ENCODE measurements at regions not wholly inside any gene's neighbourhood (a gene's known extent, or its start where the extent isn't known, plus 50 kb on each side); places are given as distances from the start of the nearest gene placed in this dataset.

DNA sequence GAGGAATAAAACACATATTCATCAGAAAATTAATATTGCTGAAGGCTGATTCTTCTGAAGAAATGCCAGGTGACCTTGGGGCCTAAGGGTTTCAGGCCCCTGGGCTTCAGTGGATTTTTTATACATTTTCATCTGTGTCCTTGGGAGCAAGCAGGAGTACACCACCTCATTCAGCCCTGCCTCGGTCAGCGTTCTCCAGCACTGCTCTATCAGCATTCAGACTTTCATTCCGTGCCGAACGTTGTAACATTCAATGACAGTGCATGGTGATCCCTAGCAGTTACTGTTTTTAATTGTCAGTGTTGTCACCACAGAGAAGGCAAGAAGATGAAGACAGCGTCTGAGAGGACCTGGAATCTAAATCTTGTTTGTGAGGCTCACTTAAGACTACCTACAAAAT, 490.4 kb downstream of the DNAH5 start:
- TF ChIP-seq CTCF (IDR thresholded peaks at IDR 0.05; ENCODE audit: borderline replicate concordance, extremely low read depth, low read length, poor library complexity, severe bottlenecking) (no peak), EZH2 (IDR thresholded peaks at IDR 0.05; ENCODE audit: borderline replicate concordance, low read depth, low read length, severe bottlenecking) (no peak)
